ENCODE measurements at regions not wholly inside any gene's neighbourhood (a gene's known extent, or its start where the extent isn't known, plus 50 kb on each side); places are given as distances from the start of the nearest gene placed in this dataset.

- no peak for DNase-seq (ENCODE audit: low read depth in 2 of 2)
Observed at GRCh38 chr3:106862067-106862466, 515.2 kb upstream of the CCDC54 start.

- no peak for DNase-seq (ENCODE audit: low read depth in 2 of 2)
Observed at GRCh38 chr3:106877627-106878026, 499.6 kb upstream of the CCDC54 start.

- DNase-seq (ENCODE audit: low read depth in 2 of 2): no peak
Observed at GRCh38 chr3:106880206-106880605, 497.0 kb upstream of the CCDC54 start.

- DNase-seq (ENCODE audit: low read depth in 2 of 2): no peak
Observed at GRCh38 chr3:106881186-106881585, 496.1 kb upstream of the CCDC54 start.

GRCh38 chr3:106882297-106882696 is 494.9 kb upstream of the CCDC54 start:
- no peak for DNase-seq (ENCODE audit: low read depth in 2 of 2)

GRCh38 chr3:106906074-106906473 is 471.2 kb upstream of the CCDC54 start:
- no peak for DNase-seq (ENCODE audit: low read depth in 2 of 2)

GRCh38 chr3:106908181-106908938 is 468.9 kb upstream of the CCDC54 start:
- no peak for DNase-seq (ENCODE audit: low read depth in 2 of 2)

- DNase-seq (ENCODE audit: low read depth in 2 of 2): no peak
Observed at GRCh38 chr3:106913111-106913698, 464.0 kb upstream of the CCDC54 start.

GRCh38 chr3:106913966-106914365 is 463.3 kb upstream of the CCDC54 start:
- DNase-seq (ENCODE audit: low read depth in 2 of 2): no peak

GRCh38 chr3:106920609-106921008 is 456.6 kb upstream of the CCDC54 start:
- no peak for DNase-seq (ENCODE audit: low read depth in 2 of 2)

GRCh38 chr3:106929081-106929480 is 448.2 kb upstream of the CCDC54 start:
- no peak for DNase-seq (ENCODE audit: low read depth in 2 of 2)

- no peak for DNase-seq (ENCODE audit: low read depth in 2 of 2)
Observed at GRCh38 chr3:106930086-106930485, 447.2 kb upstream of the CCDC54 start.

- DNase-seq (ENCODE audit: low read depth in 2 of 2): no peak
Observed at GRCh38 chr3:106931904-106932303, 445.3 kb upstream of the CCDC54 start.

- DNase-seq (ENCODE audit: low read depth in 2 of 2): no peak
Observed at GRCh38 chr3:106936337-106936736, 440.9 kb upstream of the CCDC54 start.

- DNase-seq (ENCODE audit: low read depth in 2 of 2): no peak
Observed at GRCh38 chr3:106942051-106942450, 435.2 kb upstream of the CCDC54 start.

- DNase-seq (ENCODE audit: low read depth in 2 of 2): no peak
Observed at GRCh38 chr3:106943071-106943470, 434.2 kb upstream of the CCDC54 start.

- DNase-seq (ENCODE audit: low read depth in 2 of 2): no peak
Observed at GRCh38 chr3:106945435-106945834, 431.8 kb upstream of the CCDC54 start.

GRCh38 chr3:106946866-106947265 is 430.4 kb upstream of the CCDC54 start:
- no peak for DNase-seq (ENCODE audit: low read depth in 2 of 2)

- DNase-seq (ENCODE audit: low read depth in 2 of 2): no peak
Observed at GRCh38 chr3:106957029-106957428, 420.2 kb upstream of the CCDC54 start.

- no peak for DNase-seq (ENCODE audit: low read depth in 2 of 2)
Observed at GRCh38 chr3:106962993-106963392, 414.2 kb upstream of the CCDC54 start.

GRCh38 chr3:106963442-106963841 is 413.8 kb upstream of the CCDC54 start:
- DNase-seq (ENCODE audit: low read depth in 2 of 2): no peak

- no peak for DNase-seq (ENCODE audit: low read depth in 2 of 2)
Observed at GRCh38 chr3:106965307-106965706, 411.9 kb upstream of the CCDC54 start.

GRCh38 chr3:106969596-106969995 is 407.6 kb upstream of the CCDC54 start:
- no peak for DNase-seq (ENCODE audit: low read depth in 2 of 2)

GRCh38 chr3:106981392-106981791 is 395.8 kb upstream of the CCDC54 start:
- no peak for DNase-seq (ENCODE audit: low read depth in 2 of 2)
